ENCODE measurements at regions not wholly inside any gene's neighbourhood (a gene's known extent, or its start where the extent isn't known, plus 50 kb on each side); places are given as distances from the start of the nearest gene placed in this dataset.

DNA sequence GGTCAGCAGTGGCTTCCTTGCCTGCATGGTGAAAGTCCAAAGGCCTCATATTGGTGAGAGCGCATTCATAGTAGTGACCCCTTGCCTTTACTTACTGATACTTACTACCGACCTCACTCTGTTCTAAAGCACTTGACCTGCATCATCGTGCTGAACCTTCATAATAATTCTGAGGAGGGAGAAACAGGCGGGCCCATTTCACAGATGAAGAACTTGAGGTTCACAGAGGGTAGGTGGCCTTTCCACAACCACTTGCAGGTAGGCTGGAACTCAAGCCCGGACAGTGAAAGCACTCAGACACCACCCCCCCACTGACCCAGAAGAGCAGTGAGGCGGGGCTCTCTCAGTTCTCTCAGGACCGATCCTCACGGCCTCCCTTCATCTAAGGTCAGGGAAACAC is 149.4 kb upstream of the CHST15 start:
- TF ChIP-seq, protein P1, sequence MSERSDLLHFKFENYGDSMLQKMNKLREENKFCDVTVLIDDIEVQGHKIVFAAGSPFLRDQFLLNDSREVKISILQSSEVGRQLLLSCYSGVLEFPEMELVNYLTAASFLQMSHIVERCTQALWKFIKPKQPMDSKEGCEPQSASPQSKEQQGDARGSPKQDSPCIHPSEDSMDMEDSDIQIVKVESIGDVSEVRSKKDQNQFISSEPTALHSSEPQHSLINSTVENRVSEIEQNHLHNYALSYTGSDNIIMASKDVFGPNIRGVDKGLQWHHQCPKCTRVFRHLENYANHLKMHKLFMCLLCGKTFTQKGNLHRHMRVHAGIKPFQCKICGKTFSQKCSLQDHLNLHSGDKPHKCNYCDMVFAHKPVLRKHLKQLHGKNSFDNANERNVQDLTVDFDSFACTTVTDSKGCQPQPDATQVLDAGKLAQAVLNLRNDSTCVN (tag by site-specific recombination; optimal IDR thresholded peaks at IDR 0.05) = no peak
- TF ChIP-seq ZNF302 (tag by site-specific recombination; IDR thresholded peaks at IDR 0.05; ENCODE audit: low read depth) (no peak), ZNF24 (tag by site-specific recombination; IDR thresholded peaks at IDR 0.05) (no peak)
- TF ChIP-seq, protein P2, sequence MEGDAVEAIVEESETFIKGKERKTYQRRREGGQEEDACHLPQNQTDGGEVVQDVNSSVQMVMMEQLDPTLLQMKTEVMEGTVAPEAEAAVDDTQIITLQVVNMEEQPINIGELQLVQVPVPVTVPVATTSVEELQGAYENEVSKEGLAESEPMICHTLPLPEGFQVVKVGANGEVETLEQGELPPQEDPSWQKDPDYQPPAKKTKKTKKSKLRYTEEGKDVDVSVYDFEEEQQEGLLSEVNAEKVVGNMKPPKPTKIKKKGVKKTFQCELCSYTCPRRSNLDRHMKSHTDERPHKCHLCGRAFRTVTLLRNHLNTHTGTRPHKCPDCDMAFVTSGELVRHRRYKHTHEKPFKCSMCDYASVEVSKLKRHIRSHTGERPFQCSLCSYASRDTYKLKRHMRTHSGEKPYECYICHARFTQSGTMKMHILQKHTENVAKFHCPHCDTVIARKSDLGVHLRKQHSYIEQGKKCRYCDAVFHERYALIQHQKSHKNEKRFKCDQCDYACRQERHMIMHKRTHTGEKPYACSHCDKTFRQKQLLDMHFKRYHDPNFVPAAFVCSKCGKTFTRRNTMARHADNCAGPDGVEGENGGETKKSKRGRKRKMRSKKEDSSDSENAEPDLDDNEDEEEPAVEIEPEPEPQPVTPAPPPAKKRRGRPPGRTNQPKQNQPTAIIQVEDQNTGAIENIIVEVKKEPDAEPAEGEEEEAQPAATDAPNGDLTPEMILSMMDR (tag by site-specific recombination; IDR thresholded peaks at IDR 0.05) = no peak

All from HEK293 (cell line).